CD14-positive monocyte (primary cell): ENCODE measurements at regions not wholly inside any gene's neighbourhood (a gene's known extent, or its start where the extent isn't known, plus 50 kb on each side); places are given as distances from the start of the nearest gene placed in this dataset.

Experiments
- DNase-seq, 3 donors: peaks; one replicate each; pipeline ENCODE4 v3.0.0-alpha.2; 2011 to 2022
- H2AFZ ChIP-seq: 2 replicates; pipeline ENCODE4 v1.6.0; 2012; ENCODE audit warnings: mild to moderate bottlenecking, low read depth, low read length, inconsistent platforms; ENCODE audit not compliant: insufficient read depth, poor library complexity, severe bottlenecking
- H3K27ac ChIP-seq, 2 donors: 1 replicate in 1 of 2; 2 replicates in 1 of 2; pipeline ENCODE4 v1.5.1; 2012 to 2013; ENCODE audit warnings: low read length in 2 of 2, control low read depth in 1 of 2, inconsistent platforms in 1 of 2, low read depth in 1 of 2, mild to moderate bottlenecking in 1 of 2
- H3K27me3 ChIP-seq, 2 donors: one replicate each; pipeline versions ENCODE4 v1.6.0 to v1.6.1; 2011 to 2013; ENCODE audit warnings: low read length in 2 of 2; ENCODE audit not compliant: control insufficient read depth in 2 of 2, insufficient read depth in 2 of 2
- H3K36me3 ChIP-seq, 2 donors: replicated peaks in 1 of 2; 1 replicate in 1 of 2; 2 replicates in 1 of 2; pipeline versions ENCODE4 v1.5.1 to v1.6.1; 2012 to 2013; ENCODE audit warnings: low read length in 2 of 2, control low read depth in 1 of 2, inconsistent platforms in 1 of 2, mild to moderate bottlenecking in 1 of 2; ENCODE audit not compliant: insufficient read depth in 2 of 2, control insufficient read depth in 1 of 2
- H3K4me1 ChIP-seq, 2 donors: 1 replicate in 1 of 2; 2 replicates in 1 of 2; pipeline versions ENCODE4 v1.5.1 to v1.6.1; 2012 to 2013; ENCODE audit warnings: low read length in 2 of 2, control low read depth in 1 of 2, inconsistent platforms in 1 of 2, mild to moderate bottlenecking in 1 of 2, moderate library complexity in 1 of 2; ENCODE audit not compliant: insufficient read depth in 2 of 2, control insufficient read depth in 1 of 2
- H3K4me2 ChIP-seq: replicated peaks from 2 replicates; pipeline ENCODE3; 2012; ENCODE audit warnings: low read length, moderate library complexity, mild to moderate bottlenecking; ENCODE audit not compliant: poor library complexity, severe bottlenecking; ENCODE audit errors: extremely low read depth
- H3K4me3 ChIP-seq, 3 experiments: fragments of 200-600 bp in 1 of 3; sonication (generic) in 1 of 3; replicated peaks in 1 of 3; 1 replicate in 2 of 3; 2 replicates in 1 of 3; pipeline ENCODE4 v1.5.1; 2011 to 2013; ENCODE audit warnings: low read length in 3 of 3, mild to moderate bottlenecking in 3 of 3, control low read depth in 2 of 3, low read depth in 2 of 3, inconsistent platforms in 1 of 3, moderate library complexity in 1 of 3
- H3K79me2 ChIP-seq: 2 replicates; pipeline ENCODE4 v1.6.0; 2012; ENCODE audit warnings: mild to moderate bottlenecking, control low read depth, inconsistent platforms, low read length, moderate library complexity; ENCODE audit not compliant: insufficient read depth
- H3K9ac ChIP-seq: 2 replicates; pipeline ENCODE4 v1.6.0; 2017; ENCODE audit warnings: low read length, mild to moderate bottlenecking; ENCODE audit not compliant: insufficient read depth, poor library complexity, severe bottlenecking
- H3K9me3 ChIP-seq, 2 donors: replicated peaks in 1 of 2; 1 replicate in 1 of 2; 2 replicates in 1 of 2; pipeline versions ENCODE4 v1.5.1 to v1.6.1; 2012 to 2013; ENCODE audit warnings: low read length in 2 of 2, control low read depth in 1 of 2; ENCODE audit not compliant: control insufficient read depth in 1 of 2, insufficient read depth in 1 of 2
- H4K20me1 ChIP-seq: 2 replicates; pipeline ENCODE4 v1.6.0; 2012; ENCODE audit warnings: mild to moderate bottlenecking, low read length, control low read depth, moderate library complexity; ENCODE audit not compliant: insufficient read depth
- H3K27ac Mint-ChIP-seq, 7 donors: one replicate each; pipeline ENCODE4 v1.8.0; 2020; ENCODE audit warnings: mild to moderate bottlenecking in 7 of 7, mixed read lengths in 7 of 7, moderate library complexity in 6 of 7, inconsistent platforms in 2 of 7
- H3K27me3 Mint-ChIP-seq, 3 donors: one replicate each; pipeline ENCODE4 v1.8.0; 2021 to 2022; ENCODE audit warnings: low read depth in 3 of 3, mild to moderate bottlenecking in 3 of 3, mixed read lengths in 3 of 3, moderate library complexity in 3 of 3, inconsistent platforms in 1 of 3
- H3K36me3 Mint-ChIP-seq, 2 donors: one replicate each; pipeline ENCODE4 v1.8.0; 2020; ENCODE audit warnings: mixed read lengths in 2 of 2, inconsistent platforms in 1 of 2, mild to moderate bottlenecking in 1 of 2
- H3K4me1 Mint-ChIP-seq: one replicate; pipeline ENCODE4 v1.8.0; 2020; ENCODE audit warnings: mild to moderate bottlenecking, mixed read lengths
- H3K4me3 Mint-ChIP-seq, 2 donors: one replicate each; pipeline ENCODE4 v1.8.0; 2020; ENCODE audit warnings: mild to moderate bottlenecking in 2 of 2, mixed read lengths in 2 of 2, moderate library complexity in 1 of 2
- H3K9me3 Mint-ChIP-seq, 7 donors: one replicate each; pipeline ENCODE4 v1.8.0; 2020 to 2022; ENCODE audit warnings: mixed read lengths in 7 of 7, mild to moderate bottlenecking in 6 of 7, moderate library complexity in 6 of 7, inconsistent platforms in 2 of 7
- WGBS: methylation state at CpG from one replicate; pipeline ENCODE4 v1.1.5; 2013; ENCODE audit warnings: missing lambda C conversion rate; ENCODE audit not compliant: insufficient coverage; 5-methylcytosine and 5-hydroxymethylcytosine counted together
- intact Hi-C, 2 donors: fragments of 100-400 bp; cut with micrococcal nuclease; formaldehyde crosslinking; loops; one replicate each; pipeline versions ENCODE4 v1.15.0 to v1.15.1; 2023
- TF ChIP-seq, protein P1 (sequence below): fragments of 200-600 bp; IDR thresholded peaks from one replicate; pipeline ENCODE4 v1.8.0; 2022; ENCODE audit warnings: antibody characterized with exemption, mild to moderate bottlenecking

GRCh38 chr4:147423229-147423628 lies 57.7 kb upstream of the EDNRA start:
- H3K9ac ChIP-seq: no peak overlapping the region
- no peak for DNase-seq
- H3K4me1 ChIP-seq: no peaks in the 10 kb centered on the region
- Mint-ChIP-seq H3K4me1 (no peaks in the 10 kb centered on the region), H3K27me3 (no peaks in the 10 kb centered on the region), H3K9me3 (peaks cover 3 to 10% (median 9%) of the 10 kb centered on the region in 7 donors), H3K36me3 (no peaks in the 10 kb centered on the region), H3K4me3 (no peak overlapping the region), H3K27ac (no peak overlapping the region)
- no peak overlapping the region for H3K4me2 ChIP-seq
- no peaks in the 10 kb centered on the region for H3K27me3 ChIP-seq
- H3K9me3 ChIP-seq: peaks cover 9 to 19% of the 10 kb centered on the region in 2 donors
- no CpG with 5 or more reads among the region's 4 CpGs for WGBS
- intact Hi-C loops: no loop called here
- no peak overlapping the region for H2AFZ ChIP-seq
- no peaks in the 10 kb centered on the region for H4K20me1 ChIP-seq
- H3K27ac ChIP-seq: no peak overlapping the region
- H3K79me2 ChIP-seq: no peaks in the 10 kb centered on the region
- TF ChIP-seq, protein P1, sequence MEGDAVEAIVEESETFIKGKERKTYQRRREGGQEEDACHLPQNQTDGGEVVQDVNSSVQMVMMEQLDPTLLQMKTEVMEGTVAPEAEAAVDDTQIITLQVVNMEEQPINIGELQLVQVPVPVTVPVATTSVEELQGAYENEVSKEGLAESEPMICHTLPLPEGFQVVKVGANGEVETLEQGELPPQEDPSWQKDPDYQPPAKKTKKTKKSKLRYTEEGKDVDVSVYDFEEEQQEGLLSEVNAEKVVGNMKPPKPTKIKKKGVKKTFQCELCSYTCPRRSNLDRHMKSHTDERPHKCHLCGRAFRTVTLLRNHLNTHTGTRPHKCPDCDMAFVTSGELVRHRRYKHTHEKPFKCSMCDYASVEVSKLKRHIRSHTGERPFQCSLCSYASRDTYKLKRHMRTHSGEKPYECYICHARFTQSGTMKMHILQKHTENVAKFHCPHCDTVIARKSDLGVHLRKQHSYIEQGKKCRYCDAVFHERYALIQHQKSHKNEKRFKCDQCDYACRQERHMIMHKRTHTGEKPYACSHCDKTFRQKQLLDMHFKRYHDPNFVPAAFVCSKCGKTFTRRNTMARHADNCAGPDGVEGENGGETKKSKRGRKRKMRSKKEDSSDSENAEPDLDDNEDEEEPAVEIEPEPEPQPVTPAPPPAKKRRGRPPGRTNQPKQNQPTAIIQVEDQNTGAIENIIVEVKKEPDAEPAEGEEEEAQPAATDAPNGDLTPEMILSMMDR: no peak
- H3K36me3 ChIP-seq: no peaks in the 10 kb centered on the region
- H3K4me3 ChIP-seq: no peak overlapping the region

- WGBS: no CpG with 5 or more reads among the region's 1 CpG
- Histone ChIP-seq H3K9me3 (peaks cover 7 to 10% of the 10 kb centered on the region in 2 donors), H4K20me1 (no peaks in the 10 kb centered on the region), H3K4me3 (no peak overlapping the region), H3K36me3 (no peaks in the 10 kb centered on the region), H3K4me1 (no peaks in the 10 kb centered on the region), H3K79me2 (no peaks in the 10 kb centered on the region), H3K27me3 (no peaks in the 10 kb centered on the region), H3K27ac (no peak overlapping the region), H3K4me2 (no peak overlapping the region), H3K9ac (no peak overlapping the region), H2AFZ (no peak overlapping the region)
- peak overlapping the region in 1 of 7 donors; percentile 6 for H3K27ac Mint-ChIP-seq
- intact Hi-C loops: no loop called here
- TF ChIP-seq, protein P1: no peak
- H3K9me3 Mint-ChIP-seq: peaks cover 3 to 13% (median 8%) of the 10 kb centered on the region in 7 donors
- no peaks in the 10 kb centered on the region for H3K36me3 Mint-ChIP-seq
- H3K4me1 Mint-ChIP-seq: no peaks in the 10 kb centered on the region
- no peaks in the 10 kb centered on the region for H3K27me3 Mint-ChIP-seq
- DNase-seq: no peak
- H3K4me3 Mint-ChIP-seq: no peak overlapping the region
Observed at GRCh38 chr4:147425019-147425418, 55.9 kb upstream of the EDNRA start.
